ENCODE measurements at regions not wholly inside any gene's neighbourhood (a gene's known extent, or its start where the extent isn't known, plus 50 kb on each side); places are given as distances from the start of the nearest gene placed in this dataset.

GRCh38 chr2:239706367-239706766 is 305.5 kb upstream of the HDAC4 start:
- TF ChIP-seq CTCF (IDR thresholded peaks at IDR 0.05; ENCODE audit: low read length) (no peak), EZH2 (IDR thresholded peaks at IDR 0.05; ENCODE audit: borderline replicate concordance, low read length) (no peak)

Data from OCI-LY1 (cell line).